ENCODE measurements at regions not wholly inside any gene's neighbourhood (a gene's known extent, or its start where the extent isn't known, plus 50 kb on each side); places are given as distances from the start of the nearest gene placed in this dataset.
"Not testable (repeated sequence)": the region's sequence is repeated elsewhere in the genome, so short reads cannot be mapped to it uniquely, and the experiment has no call there.

- DNase-seq, result no peak
Measured at GRCh38 chr1:188949701-188950100, 1528.0 kb downstream of the BRINP3 start.

GRCh38 chr1:188958461-188959115 is 1519.1 kb downstream of the BRINP3 start:
- DNase-seq, result no peak

- DNase-seq, result no peak
Measured at GRCh38 chr1:188986745-188987417, 1490.8 kb downstream of the BRINP3 start.

GRCh38 chr1:188988589-188988988 is 1489.1 kb downstream of the BRINP3 start:
- no peak for DNase-seq

DNA sequence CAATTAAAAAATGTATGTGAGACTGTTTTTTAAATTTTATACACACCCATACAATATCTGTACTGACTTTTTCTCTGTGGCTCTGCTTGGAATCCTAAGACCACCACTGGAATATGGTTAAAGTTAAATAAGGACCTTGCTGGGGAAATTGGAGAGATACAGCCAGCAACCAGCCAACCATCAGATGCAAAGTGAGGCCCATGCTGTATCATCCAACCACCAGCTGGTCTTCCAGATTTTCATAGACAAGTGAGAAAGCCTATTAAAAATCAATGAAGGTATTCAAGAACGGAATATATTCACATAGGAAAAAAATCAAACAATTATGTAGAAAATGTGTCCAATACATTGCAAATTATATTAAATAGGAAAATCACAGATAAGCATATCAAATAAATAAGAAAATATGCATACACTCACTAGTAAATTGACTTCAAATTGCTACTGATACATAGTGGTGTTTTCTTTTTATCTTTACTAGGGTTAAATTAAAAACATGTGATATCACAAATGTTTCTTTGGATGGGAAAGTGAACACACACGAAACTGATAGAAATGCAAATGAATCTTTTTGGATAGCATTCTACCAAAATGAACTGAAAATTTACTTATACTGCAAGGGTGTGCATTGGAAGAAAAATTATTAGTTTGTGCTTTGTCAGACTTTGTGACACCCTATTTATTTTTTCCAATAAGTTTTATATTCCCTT is 1486.3 kb downstream of the BRINP3 start:
- no peak for DNase-seq

GRCh38 chr1:189007824-189008223 is 1469.8 kb downstream of the BRINP3 start:
- no peak for DNase-seq

- no peak for DNase-seq
Measured at GRCh38 chr1:189021577-189021976, 1456.1 kb downstream of the BRINP3 start.

DNA sequence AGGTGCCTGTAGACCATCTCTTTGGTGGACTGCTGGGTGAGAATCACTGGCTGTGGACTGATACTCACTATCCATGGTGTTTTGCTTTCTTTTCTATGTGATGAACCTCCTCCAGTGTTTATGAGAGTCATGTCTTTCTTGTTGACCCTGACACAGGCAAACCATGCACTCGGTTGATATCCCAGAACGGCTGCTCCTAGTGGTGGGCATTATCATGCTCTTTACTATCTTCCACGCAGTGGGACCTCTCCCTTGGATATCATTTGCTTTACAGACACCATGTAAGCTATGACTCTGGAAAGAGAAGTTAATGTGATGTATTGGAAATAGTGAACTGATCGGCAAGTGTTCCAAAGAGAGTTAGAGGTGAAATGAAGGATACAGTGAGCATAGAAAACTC is 1455.6 kb downstream of the BRINP3 start:
- no peak for DNase-seq

GRCh38 chr1:189027512-189027911 is 1450.2 kb downstream of the BRINP3 start:
- no peak for DNase-seq

DNA sequence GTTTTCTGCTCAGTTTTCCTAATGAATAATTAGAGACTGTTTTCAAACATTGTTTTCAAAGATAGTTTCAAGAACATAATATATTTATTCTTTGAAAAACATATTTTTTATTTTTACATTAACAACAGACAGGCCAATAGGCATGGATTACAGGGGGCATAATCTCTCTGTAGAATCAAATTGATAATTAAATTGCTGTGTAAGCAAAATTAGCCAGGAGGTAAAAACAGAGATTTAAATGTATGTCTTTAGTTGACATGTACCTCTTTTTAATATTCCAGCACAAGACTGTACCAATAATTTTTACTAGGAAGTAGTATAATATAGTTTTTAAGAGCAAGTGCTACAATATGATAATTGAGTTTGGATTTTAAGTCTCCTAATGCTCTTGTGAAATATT is 1444.5 kb downstream of the BRINP3 start:
- no peak for DNase-seq

DNA sequence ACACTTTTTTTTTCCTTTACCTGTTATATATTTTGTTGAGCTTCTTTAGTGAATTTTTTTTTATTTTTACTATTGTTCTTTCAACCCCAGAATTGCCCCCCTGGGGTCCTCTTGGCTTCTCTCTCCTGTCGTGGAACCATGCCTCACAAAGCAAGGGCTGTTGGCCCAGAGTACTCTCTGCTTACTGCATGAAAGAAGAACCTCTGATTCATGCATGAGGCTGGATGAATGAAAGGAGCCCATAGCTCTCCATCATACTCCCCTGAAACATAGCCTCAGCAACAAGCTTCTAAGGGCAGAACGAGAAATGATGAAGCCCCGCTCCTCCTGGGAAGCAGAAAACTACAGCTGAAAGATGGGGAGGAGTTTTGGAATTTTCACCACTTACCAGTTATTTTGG is 1441.0 kb downstream of the BRINP3 start:
- no peak for DNase-seq

DNA sequence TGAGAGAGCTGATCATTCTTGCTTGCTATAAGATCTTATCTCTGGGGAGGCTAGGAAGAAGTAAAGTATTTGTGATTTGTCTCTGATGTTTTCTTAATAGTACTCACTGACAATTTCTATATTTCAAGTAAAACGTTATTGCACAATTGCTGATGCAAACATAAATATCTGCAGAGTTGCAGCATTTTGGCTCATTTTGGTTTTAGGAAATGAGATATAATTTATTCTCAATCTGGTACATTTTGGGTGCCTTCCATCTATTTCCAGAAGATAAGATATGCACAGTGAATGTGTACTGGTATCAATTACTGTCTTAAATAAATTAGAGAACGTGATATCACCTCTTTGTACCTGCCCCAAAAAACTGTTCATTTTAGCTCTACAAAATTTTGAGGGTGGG is 1431.5 kb downstream of the BRINP3 start:
- no peak for DNase-seq

GRCh38 chr1:189084811-189085210 is 1392.9 kb downstream of the BRINP3 start:
- DNase-seq, result no peak

DNA sequence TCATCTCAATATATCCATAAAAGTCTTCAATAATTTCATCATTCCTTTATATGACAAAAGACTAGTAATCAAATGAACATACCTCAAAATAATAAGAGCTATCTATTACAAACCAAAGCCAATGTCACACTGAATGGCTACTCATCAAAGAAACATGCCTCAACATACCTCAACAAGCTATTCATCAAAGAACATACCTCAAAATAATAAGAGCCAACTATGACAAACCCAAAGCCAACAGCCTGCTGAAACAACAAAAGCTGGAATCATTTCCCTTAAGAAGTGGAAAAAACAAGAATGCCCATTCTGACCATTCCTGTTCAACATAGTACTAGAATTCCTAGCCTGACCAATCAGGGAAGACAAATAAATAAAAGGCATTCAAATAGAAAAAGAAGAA is 1373.7 kb downstream of the BRINP3 start:
- DNase-seq, result no peak

DNA sequence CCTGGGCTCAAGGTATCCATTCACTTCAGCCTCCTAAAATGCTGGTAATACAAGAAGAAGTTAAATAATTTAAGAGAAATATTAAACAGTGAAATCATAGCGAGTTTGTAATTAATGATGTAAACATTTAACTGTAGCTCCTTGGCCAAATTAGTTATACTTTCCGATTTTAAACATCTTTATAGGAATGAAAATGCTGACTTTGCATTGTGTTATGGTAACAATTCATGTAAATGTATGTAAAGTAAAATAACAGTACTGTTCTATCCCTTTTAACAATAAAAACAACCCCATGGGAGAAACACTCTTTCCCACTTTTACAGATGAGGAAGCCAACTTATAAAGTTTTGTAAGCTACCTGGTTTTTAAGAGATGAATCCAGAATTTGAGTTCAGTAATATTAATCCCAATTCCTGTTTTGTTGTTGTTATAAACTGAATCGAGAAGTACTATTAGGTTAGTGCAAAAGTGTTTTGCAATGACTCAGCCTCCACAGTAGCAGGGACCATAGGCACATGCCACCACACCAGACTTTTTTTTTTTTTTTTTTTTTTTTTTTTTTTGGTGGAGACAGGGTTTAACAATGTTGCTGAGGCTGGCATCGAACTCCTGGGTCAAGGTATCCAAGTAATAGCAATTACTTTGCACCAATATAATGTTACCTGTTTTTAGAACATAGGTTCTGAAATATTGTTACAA is 1360.4 kb downstream of the BRINP3 start:
- DNase-seq, result no peak

DNA sequence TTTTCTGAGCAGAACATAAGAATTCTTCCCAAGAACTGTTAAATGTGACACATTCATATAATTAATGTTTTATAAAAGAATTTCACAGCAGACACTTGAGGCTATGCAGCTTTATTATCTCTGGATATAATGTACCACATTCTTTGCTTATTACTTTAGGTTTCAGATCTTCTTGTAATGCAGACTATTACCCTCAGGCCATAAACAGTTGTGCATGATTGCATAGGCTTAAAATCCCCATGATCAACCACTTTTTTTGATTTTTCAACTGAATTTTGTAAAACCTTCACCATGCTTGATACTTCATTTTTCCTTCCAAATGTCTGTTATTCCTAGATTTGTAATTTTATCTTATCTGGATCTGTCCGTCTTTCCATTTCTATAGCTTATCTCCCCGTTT is 1355.7 kb downstream of the BRINP3 start:
- no peak for DNase-seq

DNA sequence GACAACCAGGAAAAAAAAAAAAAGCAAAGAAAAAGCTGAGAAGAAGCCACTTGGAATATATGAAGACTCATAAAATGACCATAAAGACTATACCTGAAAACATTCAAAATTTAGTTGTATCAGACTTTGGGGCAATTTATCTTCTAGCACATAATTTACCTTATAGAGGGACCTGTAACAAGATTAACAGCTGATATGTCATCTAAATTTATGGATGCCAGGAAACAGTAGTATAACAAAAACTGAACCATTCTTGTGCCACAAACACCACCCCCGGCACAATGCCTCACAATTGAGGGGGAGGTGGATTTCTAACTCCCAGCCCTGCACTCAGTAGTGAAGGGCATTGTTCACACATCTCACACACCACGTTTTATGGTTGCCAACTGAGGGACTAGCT is 1352.0 kb downstream of the BRINP3 start:
- DNase-seq, result no peak

GRCh38 chr1:189131576-189131975 is 1346.1 kb downstream of the BRINP3 start:
- no peak for DNase-seq

DNA sequence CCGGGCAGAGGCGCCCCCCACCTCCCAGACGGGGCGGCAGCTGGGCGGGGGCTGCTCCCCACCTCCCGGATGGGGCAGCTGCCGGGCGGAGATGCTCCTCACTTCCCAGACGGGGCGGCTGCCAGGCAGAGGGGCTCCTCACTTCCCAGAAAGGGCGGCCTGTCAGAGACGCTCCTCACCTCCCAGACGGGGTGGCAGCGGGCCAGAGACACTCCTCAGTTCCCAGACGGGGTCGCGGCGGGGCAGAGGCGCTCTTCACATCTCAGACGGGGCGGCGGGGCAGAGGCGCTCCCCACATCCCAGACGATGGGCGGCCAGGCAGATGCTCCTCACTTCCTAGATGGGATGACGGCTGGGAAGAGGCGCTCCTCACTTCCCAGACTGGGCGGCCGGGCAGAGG is 1337.9 kb downstream of the BRINP3 start:
- DNase-seq, result not testable (repeated sequence)

DNA sequence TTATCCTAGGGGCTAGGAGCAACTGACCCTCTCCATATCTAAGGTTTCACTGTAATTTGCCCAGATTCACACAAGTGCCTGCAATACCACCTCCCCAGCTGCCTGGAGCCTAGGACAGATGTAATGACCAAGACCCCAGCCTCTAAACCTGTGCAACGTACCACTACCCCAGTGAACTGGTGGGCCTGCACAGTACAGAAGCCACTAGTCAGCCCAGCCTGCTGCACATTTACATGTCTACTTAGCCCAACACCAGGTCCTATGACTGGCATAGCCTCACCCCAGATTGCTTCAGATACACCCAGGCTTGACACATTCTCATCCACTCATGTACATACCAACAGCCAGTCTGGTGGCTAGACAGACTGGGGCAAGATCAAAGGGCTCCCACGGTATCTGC is 1336.6 kb downstream of the BRINP3 start:
- no peak for DNase-seq

GRCh38 chr1:189149547-189150375 is 1327.9 kb downstream of the BRINP3 start:
- no peak for DNase-seq

DNA sequence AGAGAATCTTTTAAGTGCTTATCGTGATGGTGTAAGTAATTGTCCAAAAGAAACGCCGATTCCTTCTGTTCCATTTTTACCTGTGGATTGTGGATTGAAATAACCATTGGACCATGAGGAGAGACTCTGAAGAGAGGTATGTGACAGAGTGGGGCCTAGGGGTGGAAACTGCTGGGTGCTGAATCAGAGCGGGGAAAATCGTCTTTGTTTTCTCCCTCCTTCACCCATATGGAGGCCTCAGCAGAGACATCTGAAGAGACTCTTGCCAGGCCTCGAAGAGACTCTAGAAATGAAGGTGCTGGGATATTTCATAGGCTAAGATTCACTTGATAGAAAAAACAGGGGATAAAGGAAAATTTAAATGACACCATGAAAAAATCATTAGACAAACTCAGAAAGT is 1327.0 kb downstream of the BRINP3 start:
- DNase-seq, result no peak

GRCh38 chr1:189151361-189151760 is 1326.3 kb downstream of the BRINP3 start:
- DNase-seq, result no peak
